ENCODE measurements at regions not wholly inside any gene's neighbourhood (a gene's known extent, or its start where the extent isn't known, plus 50 kb on each side); places are given as distances from the start of the nearest gene placed in this dataset.
"Not testable (repeated sequence)": the region's sequence is repeated elsewhere in the genome, so short reads cannot be mapped to it uniquely, and the experiment has no call there.

- H3K27me3 ChIP-seq; DNase-seq; H3K4me1 ChIP-seq (ENCODE audit: insufficient read depth); H3K27ac ChIP-seq; H3K36me3 ChIP-seq; H3K4me3 ChIP-seq; H3K9me3 ChIP-seq; intact Hi-C loops (cut with DNase I): not testable (repeated sequence)
- 44 to 59% (median 50%) methylated on average over 8 to 10 of the region's 10 CpGs for WGBS, 3 donors
Observed at GRCh38 chr22:12541412-12542170, 2986.4 kb upstream of the OR11H1 start.

DNA sequence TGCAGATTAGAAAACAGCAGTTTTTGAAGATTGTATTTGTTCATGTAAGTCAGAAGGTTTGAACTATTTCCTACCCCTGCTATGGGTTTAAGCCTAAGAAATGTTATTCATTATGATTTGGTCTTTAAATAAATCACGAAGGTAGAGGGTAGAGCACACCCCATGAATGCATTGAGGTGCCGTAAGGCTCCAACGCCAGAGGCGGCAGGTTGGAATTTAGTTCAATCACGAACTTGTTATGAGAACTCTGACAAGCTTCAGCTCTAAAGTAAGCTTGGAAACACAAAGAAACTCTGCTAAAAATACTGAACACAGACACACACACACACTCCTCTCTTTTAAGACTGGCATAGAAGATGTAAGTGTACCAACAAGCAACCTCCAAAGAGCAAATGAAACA is 2974.6 kb upstream of the OR11H1 start:
- H3K9me3 ChIP-seq; H3K27ac ChIP-seq; intact Hi-C loops (cut with DNase I); H3K27me3 ChIP-seq; DNase-seq; H3K4me3 ChIP-seq; H3K36me3 ChIP-seq; H3K4me1 ChIP-seq (ENCODE audit: insufficient read depth): not testable (repeated sequence)
- 53 to 63% (median 56%) methylated on average over 5 of the region's 5 CpGs for WGBS, 3 donors

- H3K27ac ChIP-seq; intact Hi-C loops (cut with DNase I); H3K4me3 ChIP-seq; H3K36me3 ChIP-seq; H3K27me3 ChIP-seq; DNase-seq; H3K9me3 ChIP-seq; H3K4me1 ChIP-seq (ENCODE audit: insufficient read depth): not testable (repeated sequence)
- 69 to 83% (median 72%) methylated on average over 8 to 9 of the region's 9 CpGs for WGBS, 3 donors
Observed at GRCh38 chr22:12554648-12555192, 2973.3 kb upstream of the OR11H1 start.

GRCh38 chr22:12571500-12571899 is 2956.5 kb upstream of the OR11H1 start:
- H3K27ac ChIP-seq; H3K36me3 ChIP-seq; H3K4me3 ChIP-seq; DNase-seq; H3K27me3 ChIP-seq; H3K9me3 ChIP-seq; H3K4me1 ChIP-seq (ENCODE audit: insufficient read depth); intact Hi-C loops (cut with DNase I): not testable (repeated sequence)

- H3K9me3 ChIP-seq; H3K4me3 ChIP-seq; DNase-seq; H3K27ac ChIP-seq; H3K27me3 ChIP-seq; H3K4me1 ChIP-seq (ENCODE audit: insufficient read depth); H3K36me3 ChIP-seq; intact Hi-C loops (cut with DNase I): not testable (repeated sequence)
- 0 to 10% (median 10%) methylated on average over 3 of the region's 3 CpGs for WGBS, 3 donors
Observed at GRCh38 chr22:12579655-12580054, 2948.3 kb upstream of the OR11H1 start.

GRCh38 chr22:12584457-12584856 is 2943.5 kb upstream of the OR11H1 start:
- H3K27ac ChIP-seq; H3K4me3 ChIP-seq; DNase-seq; intact Hi-C loops (cut with DNase I); H3K27me3 ChIP-seq; H3K36me3 ChIP-seq; H3K4me1 ChIP-seq (ENCODE audit: insufficient read depth); H3K9me3 ChIP-seq: not testable (repeated sequence)
- 52 to 66% (median 59%) methylated on average over 8 to 17 of the region's 17 CpGs for WGBS, 3 donors

DNA sequence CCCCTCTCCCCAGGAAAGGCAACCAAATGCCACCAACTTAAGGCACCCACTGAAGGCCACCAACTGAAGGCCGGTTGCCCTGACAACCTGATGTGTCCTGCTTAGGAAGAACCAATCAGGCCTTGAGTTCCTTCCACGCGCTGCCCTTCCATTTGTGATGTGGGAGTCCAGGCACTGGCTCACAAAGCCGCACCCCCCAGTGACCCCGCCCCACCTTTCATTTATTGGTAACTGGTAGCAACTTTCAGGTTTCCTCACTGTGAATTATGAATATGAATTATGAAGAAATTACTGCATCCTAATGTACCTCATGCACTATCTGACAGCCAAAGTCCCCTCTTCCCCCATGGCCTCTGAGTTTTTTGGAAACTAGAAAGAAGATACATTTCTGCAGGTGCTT is 2943.1 kb upstream of the OR11H1 start:
- H3K27ac ChIP-seq; H3K27me3 ChIP-seq; DNase-seq; H3K4me1 ChIP-seq (ENCODE audit: insufficient read depth); H3K9me3 ChIP-seq; H3K36me3 ChIP-seq; H3K4me3 ChIP-seq; intact Hi-C loops (cut with DNase I): not testable (repeated sequence)
- WGBS, 3 donors: 63 to 81% (median 69%) methylated on average over 5 of the region's 5 CpGs

- H3K4me3 ChIP-seq; H3K4me1 ChIP-seq (ENCODE audit: insufficient read depth); H3K27me3 ChIP-seq; H3K36me3 ChIP-seq; DNase-seq; intact Hi-C loops (cut with DNase I); H3K27ac ChIP-seq; H3K9me3 ChIP-seq: not testable (repeated sequence)
- WGBS, 3 donors: 73 to 77% (median 77%) methylated on average over 13 of the region's 13 CpGs
Observed at GRCh38 chr22:12595724-12596123, 2932.3 kb upstream of the OR11H1 start.

DNA sequence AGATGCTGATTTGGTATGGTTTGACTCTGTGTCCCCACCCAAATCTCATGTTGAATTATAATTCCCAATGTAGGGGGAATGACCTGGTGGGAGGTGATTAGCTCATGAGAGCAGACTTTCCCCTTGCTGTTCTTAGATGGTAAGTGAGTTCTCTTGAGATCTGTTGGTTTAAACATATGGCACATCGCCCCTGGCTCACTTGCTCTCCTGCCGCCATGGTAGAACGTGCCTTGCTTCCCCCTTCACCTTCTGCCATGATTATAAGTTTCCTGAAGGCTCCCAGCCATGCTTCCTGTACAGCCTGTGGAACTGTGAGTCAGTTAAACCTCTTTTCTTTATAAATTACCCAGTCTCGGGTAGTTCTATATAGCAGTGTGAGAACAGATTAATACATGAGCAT is 2930.2 kb upstream of the OR11H1 start:
- 66 to 69% (median 67%) methylated on average over 4 of the region's 4 CpGs for WGBS, 3 donors
- intact Hi-C loops (cut with DNase I); DNase-seq; H3K27ac ChIP-seq; H3K4me3 ChIP-seq; H3K9me3 ChIP-seq; H3K36me3 ChIP-seq; H3K4me1 ChIP-seq (ENCODE audit: insufficient read depth); H3K27me3 ChIP-seq: not testable (repeated sequence)

DNA sequence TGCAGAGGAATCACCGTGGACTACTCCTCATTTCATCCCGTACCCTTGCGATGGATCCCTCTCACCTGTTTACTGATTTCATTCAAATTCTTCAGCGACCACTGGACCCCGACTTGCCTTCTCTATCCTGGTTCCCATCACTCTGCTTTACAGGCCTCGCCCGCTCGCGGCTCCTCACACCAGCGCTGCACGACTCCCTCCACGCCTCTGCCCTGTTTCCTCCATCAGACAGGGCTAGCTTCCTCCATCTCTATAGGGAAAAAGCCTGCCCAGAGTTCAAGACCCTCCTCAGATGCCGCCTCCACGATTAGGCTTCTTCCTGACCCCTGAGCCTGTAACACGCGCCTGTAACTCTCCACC is 2926.5 kb upstream of the OR11H1 start:
- 70 to 74% (median 71%) methylated on average over 16 of the region's 16 CpGs for WGBS, 3 donors
- DNase-seq; H3K4me3 ChIP-seq; intact Hi-C loops (cut with DNase I); H3K27ac ChIP-seq; H3K4me1 ChIP-seq (ENCODE audit: insufficient read depth); H3K9me3 ChIP-seq; H3K27me3 ChIP-seq; H3K36me3 ChIP-seq: not testable (repeated sequence)
